HG02981 (cell line): ENCODE measurements at regions not wholly inside any gene's neighbourhood (a gene's known extent, or its start where the extent isn't known, plus 50 kb on each side); places are given as distances from the start of the nearest gene placed in this dataset.

ENCODE experiments used
- ATAC-seq: cut with Tn5 transposase; IDR thresholded peaks from one replicate; pipeline ENCODE4 v1.9.1; 2021; ENCODE audit warnings: mild to moderate bottlenecking, moderate library complexity; ENCODE audit not compliant: unreplicated experiment

DNA sequence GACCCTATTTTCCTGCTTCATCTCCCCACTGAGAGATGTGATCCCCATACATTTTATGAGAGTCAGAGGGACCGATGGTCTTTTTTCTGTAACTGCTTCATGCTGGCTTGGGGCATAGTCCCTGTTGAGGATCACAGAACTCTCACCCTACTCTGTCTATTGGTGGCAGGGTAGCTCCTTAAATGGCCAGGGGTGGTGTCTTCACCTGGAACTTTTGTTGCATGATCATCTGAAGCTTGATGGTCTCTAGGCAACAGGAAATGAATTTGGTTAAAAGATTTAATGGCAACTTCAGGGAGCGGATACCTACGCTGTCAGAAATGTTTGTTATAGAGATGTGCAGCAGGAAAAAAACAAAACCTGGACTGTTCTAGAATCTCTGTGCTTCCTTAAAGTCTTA, 87.0 kb upstream of the GLIS3 start:
- ATAC-seq, result no peak

GRCh38 chr9:4384750-4385149, 84.9 kb upstream of the GLIS3 start:
- no peak for ATAC-seq

GRCh38 chr9:4382722-4383317, 83.0 kb upstream of the GLIS3 start:
- ATAC-seq, result peak; percentile 51

DNA sequence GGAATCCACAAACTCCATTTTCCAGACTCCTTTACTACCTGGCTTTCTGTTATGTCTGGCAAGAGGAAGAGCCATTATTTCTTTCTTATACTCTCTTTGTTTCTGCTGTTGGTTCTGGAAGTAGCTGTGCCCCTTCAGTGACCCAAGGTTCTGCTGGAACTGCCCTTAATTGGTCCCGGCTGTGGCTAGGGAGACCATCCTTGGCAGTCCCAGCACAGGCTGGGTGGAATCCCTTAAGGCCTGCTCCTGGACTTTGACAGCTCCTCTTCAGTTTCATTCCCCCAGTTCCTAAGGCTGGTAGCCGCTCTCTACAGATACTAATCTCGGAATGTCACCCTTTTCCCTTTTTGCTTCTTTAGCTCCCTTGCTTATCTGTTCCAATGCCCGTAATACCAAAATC, 81.9 kb upstream of the GLIS3 start:
- no peak for ATAC-seq

- no peak for ATAC-seq
Observed at GRCh38 chr9:4380406-4380805, 80.5 kb upstream of the GLIS3 start.

DNA sequence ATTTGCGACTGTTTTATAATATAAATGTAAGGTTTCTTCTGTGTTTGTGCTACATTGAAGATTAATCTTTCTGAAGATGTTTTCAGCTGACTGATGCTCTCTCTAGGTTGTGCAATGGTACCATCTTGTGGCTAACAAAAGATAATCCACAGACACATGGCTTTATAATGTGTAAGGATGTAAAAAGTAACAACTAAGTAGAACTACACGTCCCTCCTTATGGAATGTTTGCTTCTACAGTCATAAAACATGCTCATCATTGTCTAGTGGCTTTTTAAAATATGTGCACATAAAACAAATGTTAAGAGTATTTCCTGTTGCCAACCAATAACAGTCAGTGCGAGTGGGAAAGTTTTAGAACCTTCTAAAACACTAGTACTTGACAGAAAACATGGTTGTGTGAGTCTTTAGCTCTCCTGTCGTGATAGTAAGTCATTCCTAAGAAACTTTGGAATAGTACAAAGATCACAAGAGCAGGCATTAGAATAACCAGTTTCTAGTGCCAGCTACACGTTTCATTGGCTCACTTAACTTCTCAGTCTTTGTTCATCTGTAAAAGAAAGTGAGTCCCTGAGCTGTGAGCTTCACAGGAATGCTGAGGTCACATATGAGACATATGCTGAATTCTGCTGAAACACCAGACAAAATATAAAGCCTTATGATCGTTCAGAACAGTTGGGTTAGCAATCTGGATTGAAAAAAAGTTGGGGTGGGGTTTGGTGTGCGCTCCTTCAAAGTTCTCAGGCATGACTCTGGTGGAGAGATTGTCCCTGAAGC, 75.7 kb upstream of the GLIS3 start:
- ATAC-seq, result no peak

GRCh38 chr9:4371108-4371507, 71.2 kb upstream of the GLIS3 start:
- no peak for ATAC-seq

GRCh38 chr9:4370501-4370900, 70.6 kb upstream of the GLIS3 start:
- ATAC-seq, result no peak

DNA sequence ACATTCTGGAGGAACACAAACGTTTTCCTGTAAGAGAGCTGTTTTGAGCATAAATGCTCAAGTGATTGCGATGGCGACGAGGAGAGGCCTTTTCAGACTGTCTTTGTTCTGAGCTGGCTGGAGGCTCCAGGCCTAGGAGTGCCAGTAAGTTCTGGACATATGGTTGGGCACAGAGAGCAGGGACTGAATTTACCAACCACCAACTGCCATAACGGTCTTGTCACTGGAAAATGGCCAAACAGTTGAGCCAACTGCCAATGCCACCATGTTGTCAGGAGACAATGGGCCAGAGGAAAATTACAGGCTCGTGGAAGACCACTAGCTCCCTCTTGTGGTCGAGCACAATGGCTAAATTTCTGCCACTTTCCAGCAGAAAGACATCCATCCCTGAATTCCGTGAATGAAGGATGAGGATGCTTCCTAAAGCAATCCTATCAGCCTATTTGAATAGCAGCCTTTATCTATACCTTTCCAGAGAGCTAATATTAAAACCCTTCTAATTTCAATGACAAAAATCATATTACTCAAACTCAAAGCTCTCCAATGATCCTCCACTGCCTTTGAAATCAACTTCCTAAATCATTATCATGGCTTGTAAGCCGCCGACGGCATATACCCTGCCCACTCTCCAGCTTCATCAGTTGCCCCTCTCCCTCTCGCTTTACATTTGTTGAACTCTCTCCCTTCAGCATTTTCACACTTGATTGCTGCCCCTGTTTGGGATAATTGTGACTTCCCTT, 66.9 kb upstream of the GLIS3 start:
- no peak for ATAC-seq

- ATAC-seq, result no peak
Observed at GRCh38 chr9:4365055-4365454, 65.2 kb upstream of the GLIS3 start.

- ATAC-seq, result no peak
Observed at GRCh38 chr9:4362281-4362680, 62.4 kb upstream of the GLIS3 start.

DNA sequence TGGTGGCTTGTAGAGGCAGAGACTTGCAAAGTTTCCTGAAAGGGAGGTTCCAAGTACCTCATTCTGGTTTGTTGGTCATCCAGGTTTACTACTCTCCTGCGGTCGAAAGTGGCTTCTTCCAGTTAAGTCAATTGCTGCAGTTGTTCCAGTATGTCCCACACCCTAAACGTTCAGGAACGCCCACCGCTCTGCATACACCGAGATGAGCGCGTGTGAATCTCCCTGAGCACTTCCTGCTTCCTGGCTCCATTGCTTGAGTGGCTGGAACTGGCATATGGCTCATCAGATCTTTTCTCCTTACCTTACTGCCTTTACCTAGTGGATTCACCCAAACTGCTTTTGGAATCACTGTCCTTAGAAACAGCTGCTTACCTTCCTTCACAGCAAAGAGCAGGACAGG, 59.1 kb upstream of the GLIS3 start:
- ATAC-seq, result no peak

DNA sequence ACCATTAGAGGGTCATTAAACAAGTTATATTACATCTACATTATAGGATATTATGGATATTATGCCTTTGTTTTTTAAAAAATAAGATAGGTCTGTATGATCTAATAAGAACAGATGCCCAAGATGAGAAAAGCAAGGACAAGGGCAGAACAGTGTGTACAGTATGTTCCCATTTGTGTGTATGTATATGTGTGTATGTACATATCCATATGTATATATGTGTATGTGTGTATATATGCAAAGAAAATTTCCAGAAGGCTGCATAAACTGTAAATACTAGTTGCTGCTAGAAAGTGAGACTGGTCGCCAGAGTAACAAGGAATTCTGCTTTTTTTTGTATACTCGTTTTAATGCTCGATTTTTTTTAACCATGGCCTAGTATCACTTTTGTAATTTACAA, 58.1 kb upstream of the GLIS3 start:
- no peak for ATAC-seq

GRCh38 chr9:4356306-4356705, 56.4 kb upstream of the GLIS3 start:
- ATAC-seq, result no peak

GRCh38 chr9:4353236-4353635, 53.4 kb upstream of the GLIS3 start:
- no peak for ATAC-seq

DNA sequence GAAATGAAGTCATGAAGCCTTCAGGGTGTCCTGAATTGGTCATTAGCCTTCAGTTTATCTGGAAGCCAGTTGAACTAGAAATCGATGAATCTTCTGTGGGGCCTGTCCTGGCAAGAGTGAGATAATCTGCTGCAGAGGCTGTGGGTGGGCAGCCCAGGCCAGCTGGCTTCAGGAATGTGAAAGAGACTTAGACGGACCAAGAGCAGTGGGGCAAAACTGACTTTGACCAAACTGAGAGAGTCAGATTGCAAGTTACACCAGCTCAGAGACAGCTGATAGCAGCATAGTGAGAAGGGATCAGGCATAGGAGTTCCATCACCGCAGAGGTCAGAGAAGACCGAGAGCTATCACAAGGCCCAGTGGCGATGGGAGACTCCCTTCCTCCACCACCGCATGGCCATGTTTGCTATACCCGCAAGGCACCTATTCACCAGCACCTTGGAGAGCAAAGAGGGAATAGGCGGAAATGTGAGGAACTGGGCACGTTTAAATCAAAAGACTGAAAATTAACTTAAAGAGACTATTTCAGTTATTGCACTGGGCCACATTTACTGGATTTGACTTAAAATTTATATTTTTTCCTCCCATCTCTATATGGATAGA, 50.0 kb upstream of the GLIS3 start:
- no peak for ATAC-seq
